HEK293 (cell line): ENCODE measurements at regions not wholly inside any gene's neighbourhood (a gene's known extent, or its start where the extent isn't known, plus 50 kb on each side); places are given as distances from the start of the nearest gene placed in this dataset.

Experiments
- CTCF ChIA-PET: fragments of 350-600 bp; formaldehyde crosslinking; extraction: SDS; loops from one replicate; lab custom pipeline; 2021; ENCODE audit warnings: antibody characterized with exemption; lab: Yijun Ruan, JAX
- POLR2A ChIA-PET: fragments of 300-600 bp; formaldehyde crosslinking; extraction: SDS; loops from one replicate; lab custom pipeline; 2020; ENCODE audit warnings: antibody characterized with exemption, inconsistent platforms; lab: Yijun Ruan, JAX
- H3K27ac ChIP-seq: fragments of 200-500 bp; sonication (Bioruptor generic); 2 replicates; pipeline ENCODE4 v1.5.1; 2014; ENCODE audit warnings: low read depth, low read length, control low read depth, inconsistent platforms; ENCODE audit errors: extremely low read depth
- H3K36me3 ChIP-seq, 2 experiments: fragments of 200-500 bp in 1 of 2; sonication (Bioruptor generic) in 1 of 2; 1 replicate in 1 of 2; 2 replicates in 1 of 2; pipeline ENCODE4 v1.5.1; 2014 to 2017; ENCODE audit warnings: inconsistent platforms in 2 of 2, low read length in 2 of 2; ENCODE audit not compliant: control insufficient read depth in 2 of 2, insufficient read depth in 1 of 2
- H3K4me1 ChIP-seq: fragments of 200-500 bp; sonication (Bioruptor generic); 2 replicates; pipeline ENCODE4 v1.5.1; 2014; ENCODE audit warnings: mild to moderate bottlenecking, low read length, inconsistent platforms; ENCODE audit not compliant: control insufficient read depth, insufficient read depth
- H3K4me3 ChIP-seq: 2 replicates; pipeline ENCODE4 v1.5.1; 2011; ENCODE audit warnings: low read depth, mild to moderate bottlenecking, control low read depth, low read length, moderate library complexity
- H3K9me3 ChIP-seq: fragments of 200-500 bp; sonication (Bioruptor generic); 2 replicates; pipeline ENCODE4 v1.5.1; 2014; ENCODE audit warnings: low read depth, low read length, inconsistent platforms; ENCODE audit not compliant: control insufficient read depth, insufficient read depth
- GLIS1 ChIP-seq: fragments of 450-650 bp; formaldehyde crosslinking; IDR thresholded peaks from 2 replicates; pipeline ENCODE4 v1.5.1; 2016; ENCODE audit warnings: missing biosample characterization, missing genetic modification characterization
- MYNN ChIP-seq: fragments of 450-650 bp; formaldehyde crosslinking; IDR thresholded peaks from 2 replicates; pipeline ENCODE4 v1.5.1; 2016; ENCODE audit warnings: missing biosample characterization, missing genetic modification characterization, borderline replicate concordance
- YY1 ChIP-seq: fragments of 450-650 bp; formaldehyde crosslinking; IDR thresholded peaks from 2 replicates; pipeline ENCODE4 v1.5.1; 2018; ENCODE audit warnings: missing biosample characterization, missing genetic modification characterization
- ZBTB7A ChIP-seq: fragments of 450-650 bp; formaldehyde crosslinking; IDR thresholded peaks from 2 replicates; pipeline ENCODE4 v1.5.1; 2016; ENCODE audit warnings: low read depth, missing biosample characterization, missing genetic modification characterization
- ZEB2 ChIP-seq: fragments of 450-650 bp; formaldehyde crosslinking; IDR thresholded peaks from 2 replicates; pipeline ENCODE4 v1.5.1; 2016; ENCODE audit warnings: missing biosample characterization, missing genetic modification characterization
- ZNF121 ChIP-seq: fragments of 450-650 bp; formaldehyde crosslinking; IDR thresholded peaks from 2 replicates; pipeline ENCODE4 v1.5.1; 2016; ENCODE audit warnings: missing biosample characterization, missing genetic modification characterization
- ZNF155 ChIP-seq: fragments of 450-650 bp; formaldehyde crosslinking; IDR thresholded peaks from 2 replicates; pipeline ENCODE4 v1.5.1; 2016; ENCODE audit warnings: missing biosample characterization, missing genetic modification characterization
- ZNF24 ChIP-seq: fragments of 450-650 bp; formaldehyde crosslinking; IDR thresholded peaks from 2 replicates; pipeline ENCODE4 v1.5.1; 2016; ENCODE audit warnings: missing biosample characterization, missing genetic modification characterization
- ZNF341 ChIP-seq: fragments of 450-650 bp; formaldehyde crosslinking; IDR thresholded peaks from 2 replicates; pipeline ENCODE4; 2016; ENCODE audit warnings: low read depth, missing biosample characterization, missing genetic modification characterization
- ZNF404 ChIP-seq: fragments of 450-650 bp; formaldehyde crosslinking; IDR thresholded peaks from 2 replicates; pipeline ENCODE4 v1.5.1; 2017; ENCODE audit warnings: missing biosample characterization, missing genetic modification characterization
- ZNF423 ChIP-seq: fragments of 450-650 bp; formaldehyde crosslinking; IDR thresholded peaks from 2 replicates; pipeline ENCODE4 v1.5.1; 2016; ENCODE audit warnings: missing biosample characterization, missing genetic modification characterization
- ZNF48 ChIP-seq: fragments of 450-650 bp; formaldehyde crosslinking; IDR thresholded peaks from 2 replicates; pipeline ENCODE4 v1.5.1; 2016; ENCODE audit warnings: missing biosample characterization, missing genetic modification characterization
- ZNF521 ChIP-seq: fragments of 450-650 bp; formaldehyde crosslinking; IDR thresholded peaks from 2 replicates; pipeline ENCODE4 v1.5.1; 2017; ENCODE audit warnings: missing biosample characterization, mild to moderate bottlenecking, missing genetic modification characterization
- ZNF529 ChIP-seq: fragments of 450-650 bp; formaldehyde crosslinking; IDR thresholded peaks from 2 replicates; pipeline ENCODE4 v1.5.1; 2017; ENCODE audit warnings: missing genetic modification characterization, missing biosample characterization; ENCODE audit not compliant: insufficient replicate concordance
- ZNF777 ChIP-seq: fragments of 450-650 bp; formaldehyde crosslinking; IDR thresholded peaks from 2 replicates; pipeline ENCODE4 v1.5.1; 2017; ENCODE audit warnings: missing biosample characterization, missing genetic modification characterization, borderline replicate concordance
- ZSCAN30 ChIP-seq: fragments of 450-650 bp; IDR thresholded peaks from 2 replicates; pipeline ENCODE4 v1.5.1; 2018; ENCODE audit warnings: missing biosample characterization, mild to moderate bottlenecking, missing genetic modification characterization, moderate library complexity
- TF ChIP-seq, protein P1 (sequence below): fragments of 450-650 bp; formaldehyde crosslinking; IDR thresholded peaks from 2 replicates; pipeline ENCODE4 v1.5.1; 2016; ENCODE audit warnings: missing biosample characterization, missing genetic modification characterization
- TF ChIP-seq, protein P2 (sequence below): sonication (generic); formaldehyde crosslinking; IDR thresholded peaks from 2 replicates; pipeline ENCODE4 v1.8.1; 2022; ENCODE audit warnings: mild to moderate bottlenecking, moderate library complexity, missing genetic modification reagents
- TF ChIP-seq, protein P3 (sequence below): fragments of 450-650 bp; IDR thresholded peaks from 2 replicates; pipeline ENCODE4 v1.5.1; 2018; ENCODE audit warnings: missing biosample characterization, missing genetic modification characterization
- TF ChIP-seq, protein P4 (sequence below): fragments of 450-650 bp; formaldehyde crosslinking; optimal IDR thresholded peaks from 2 replicates; pipeline ENCODE3; 2016; ENCODE audit warnings: missing biosample characterization, mild to moderate bottlenecking, missing genetic modification characterization

DNA sequence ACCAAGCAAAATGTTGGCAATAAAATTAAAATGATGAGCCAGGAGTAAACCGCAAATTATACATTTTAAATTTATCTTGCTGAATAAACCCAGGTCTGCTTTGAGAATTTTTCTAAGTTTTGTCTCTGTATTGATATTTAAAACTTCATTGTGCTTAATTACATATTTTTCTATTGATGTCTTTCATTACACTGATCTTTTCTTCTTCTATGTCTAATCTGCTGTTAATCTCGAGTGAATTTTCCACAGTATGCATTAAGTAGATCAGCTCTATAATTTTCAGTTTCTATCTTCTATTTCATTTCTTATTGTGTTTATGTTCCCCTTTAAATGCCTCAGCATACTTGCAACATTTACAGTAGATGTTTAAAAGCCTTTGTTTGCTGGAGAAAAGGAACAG, 918.7 kb downstream of the FAT4 start:
- CTCF ChIA-PET, result no interaction called here
- POLR2A ChIA-PET, result no interaction called here
- Histone ChIP-seq H3K27ac (no peak overlapping the region), H3K4me3 (no peak overlapping the region), H3K4me1 (no peaks in the 10 kb centered on the region), H3K36me3 (no peaks in the 10 kb centered on the region), H3K9me3 (no peaks in the 10 kb centered on the region)
- TF ChIP-seq ZNF404 (tag by site-specific recombination) (no peak), ZNF521 (tag by site-specific recombination) (no peak), MYNN (tag by site-specific recombination) (no peak), GLIS1 (tag by site-specific recombination) (no peak)

DNA sequence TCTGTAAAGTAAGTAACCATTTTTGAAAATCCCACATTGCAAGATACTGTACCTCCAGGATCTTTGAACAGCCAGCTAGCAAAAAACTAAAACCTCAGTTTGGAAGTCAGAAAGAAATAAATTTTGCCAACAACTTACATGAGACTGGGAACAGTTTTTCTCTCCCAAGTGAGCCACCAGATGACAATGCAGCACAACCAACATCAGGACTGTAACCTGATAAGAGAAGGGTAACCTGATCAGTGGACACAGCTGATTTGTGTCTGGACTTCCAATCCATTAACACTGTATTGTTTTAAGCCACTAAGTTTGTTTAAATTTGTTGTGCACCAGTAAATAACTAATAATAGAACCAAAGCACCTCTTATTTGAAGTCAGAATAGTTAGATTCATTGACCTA, 923.3 kb downstream of the FAT4 start:
- CTCF ChIA-PET, result interaction anchor here (0.6 kb wide), 2 partner anchors 8 to 744 kb away, joined by 3 read pairs; no protein-coding TSS in a partner anchor
- TF ChIP-seq ZNF423 (tag by site-specific recombination) (no peak), ZEB2 (tag by site-specific recombination) (no peak), ZNF529 (tag by site-specific recombination) (no peak), ZNF155 (tag by site-specific recombination) (no peak), ZNF24 (tag by site-specific recombination) (no peak), ZNF48 (no peak), ZSCAN30 (no peak), YY1 (tag by site-specific recombination) (no peak), ZNF121 (tag by site-specific recombination) (no peak), ZBTB7A (tag by site-specific recombination) (no peak), ZNF341 (tag by site-specific recombination) (no peak)
- TF ChIP-seq, protein P1, sequence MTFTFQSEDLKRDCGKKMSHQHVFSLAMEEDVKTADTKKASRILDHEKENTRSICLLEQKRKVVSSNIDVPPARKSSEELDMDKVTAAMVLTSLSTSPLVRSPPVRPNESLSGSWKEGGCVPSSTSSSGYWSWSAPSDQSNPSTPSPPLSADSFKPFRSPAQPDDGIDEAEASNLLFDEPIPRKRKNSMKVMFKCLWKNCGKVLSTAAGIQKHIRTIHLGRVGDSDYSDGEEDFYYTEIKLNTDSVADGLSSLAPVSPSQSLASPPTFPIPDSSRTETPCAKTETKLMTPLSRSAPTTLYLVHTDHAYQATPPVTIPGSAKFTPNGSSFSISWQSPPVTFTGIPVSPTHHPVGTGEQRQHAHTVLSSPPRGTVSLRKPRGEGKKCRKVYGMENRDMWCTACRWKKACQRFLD (tag by site-specific recombination), result no peak
- TF ChIP-seq, protein P2, sequence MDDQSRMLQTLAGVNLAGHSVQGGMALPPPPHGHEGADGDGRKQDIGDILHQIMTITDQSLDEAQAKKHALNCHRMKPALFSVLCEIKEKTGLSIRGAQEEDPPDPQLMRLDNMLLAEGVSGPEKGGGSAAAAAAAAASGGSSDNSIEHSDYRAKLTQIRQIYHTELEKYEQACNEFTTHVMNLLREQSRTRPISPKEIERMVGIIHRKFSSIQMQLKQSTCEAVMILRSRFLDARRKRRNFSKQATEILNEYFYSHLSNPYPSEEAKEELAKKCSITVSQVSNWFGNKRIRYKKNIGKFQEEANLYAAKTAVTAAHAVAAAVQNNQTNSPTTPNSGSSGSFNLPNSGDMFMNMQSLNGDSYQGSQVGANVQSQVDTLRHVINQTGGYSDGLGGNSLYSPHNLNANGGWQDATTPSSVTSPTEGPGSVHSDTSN (CRISPR knock-in tag), result no peak
- TF ChIP-seq, protein P3, sequence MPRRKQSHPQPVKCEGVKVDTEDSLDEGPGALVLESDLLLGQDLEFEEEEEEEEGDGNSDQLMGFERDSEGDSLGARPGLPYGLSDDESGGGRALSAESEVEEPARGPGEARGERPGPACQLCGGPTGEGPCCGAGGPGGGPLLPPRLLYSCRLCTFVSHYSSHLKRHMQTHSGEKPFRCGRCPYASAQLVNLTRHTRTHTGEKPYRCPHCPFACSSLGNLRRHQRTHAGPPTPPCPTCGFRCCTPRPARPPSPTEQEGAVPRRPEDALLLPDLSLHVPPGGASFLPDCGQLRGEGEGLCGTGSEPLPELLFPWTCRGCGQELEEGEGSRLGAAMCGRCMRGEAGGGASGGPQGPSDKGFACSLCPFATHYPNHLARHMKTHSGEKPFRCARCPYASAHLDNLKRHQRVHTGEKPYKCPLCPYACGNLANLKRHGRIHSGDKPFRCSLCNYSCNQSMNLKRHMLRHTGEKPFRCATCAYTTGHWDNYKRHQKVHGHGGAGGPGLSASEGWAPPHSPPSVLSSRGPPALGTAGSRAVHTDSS (tag by site-specific recombination), result no peak
- Histone ChIP-seq H3K9me3 (no peaks in the 10 kb centered on the region), H3K27ac (no peak overlapping the region), H3K36me3 (no peaks in the 10 kb centered on the region), H3K4me3 (no peak overlapping the region), H3K4me1 (no peaks in the 10 kb centered on the region)
- POLR2A ChIA-PET, result no interaction called here

DNA sequence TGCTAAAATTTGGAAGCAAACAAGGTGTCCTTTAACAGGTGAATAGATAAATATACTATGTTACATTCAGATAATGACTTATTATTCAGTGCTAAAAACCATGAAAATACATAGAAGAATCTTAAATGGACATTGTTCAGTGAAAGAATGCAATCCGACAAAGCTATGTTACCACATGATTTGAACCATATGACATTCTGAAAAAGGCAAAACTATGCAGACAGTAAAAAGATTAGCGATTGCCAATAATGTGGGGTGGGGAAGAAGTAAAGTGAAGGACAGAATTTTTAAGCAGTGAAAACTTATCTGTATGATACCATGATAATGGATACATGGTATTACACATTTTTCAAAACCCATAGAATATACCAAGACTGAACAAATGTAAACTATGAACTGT, 926.9 kb downstream of the FAT4 start:
- POLR2A ChIA-PET, result no interaction called here
- H3K4me3 ChIP-seq, result no peak overlapping the region
- no peak for TF ChIP-seq ZNF777
- TF ChIP-seq, protein P4, sequence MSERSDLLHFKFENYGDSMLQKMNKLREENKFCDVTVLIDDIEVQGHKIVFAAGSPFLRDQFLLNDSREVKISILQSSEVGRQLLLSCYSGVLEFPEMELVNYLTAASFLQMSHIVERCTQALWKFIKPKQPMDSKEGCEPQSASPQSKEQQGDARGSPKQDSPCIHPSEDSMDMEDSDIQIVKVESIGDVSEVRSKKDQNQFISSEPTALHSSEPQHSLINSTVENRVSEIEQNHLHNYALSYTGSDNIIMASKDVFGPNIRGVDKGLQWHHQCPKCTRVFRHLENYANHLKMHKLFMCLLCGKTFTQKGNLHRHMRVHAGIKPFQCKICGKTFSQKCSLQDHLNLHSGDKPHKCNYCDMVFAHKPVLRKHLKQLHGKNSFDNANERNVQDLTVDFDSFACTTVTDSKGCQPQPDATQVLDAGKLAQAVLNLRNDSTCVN (tag by site-specific recombination), result no peak
- no peaks in the 10 kb centered on the region for H3K9me3 ChIP-seq
- CTCF ChIA-PET, result no interaction called here
- no peaks in the 10 kb centered on the region for H3K36me3 ChIP-seq
- no peak overlapping the region for H3K27ac ChIP-seq
- H3K4me1 ChIP-seq, result no peaks in the 10 kb centered on the region
